HepG2 (cell line): ENCODE measurements at regions not wholly inside any gene's neighbourhood (a gene's known extent, or its start where the extent isn't known, plus 50 kb on each side); places are given as distances from the start of the nearest gene placed in this dataset.

ENCODE experiments used
- BHLHE40 ChIP-seq: IDR thresholded peaks from 2 replicates; pipeline ENCODE4 v1.6.1; 2011; ENCODE audit warnings: low read length, improper control_type of control experiment
- CAMTA2 ChIP-seq: sonication (generic); formaldehyde crosslinking; IDR thresholded peaks from 2 replicates; pipeline ENCODE4 v1.4.0; 2020; ENCODE audit warnings: mild to moderate bottlenecking, missing genetic modification reagents, borderline replicate concordance
- ELF4 ChIP-seq: sonication (generic); formaldehyde crosslinking; IDR thresholded peaks from 2 replicates; pipeline ENCODE4 v1.5.0; 2020; ENCODE audit warnings: missing genetic modification reagents, mild to moderate bottlenecking, moderate library complexity, borderline replicate concordance
- SMAD9 ChIP-seq: sonication (generic); formaldehyde crosslinking; IDR thresholded peaks from 2 replicates; pipeline ENCODE4 v1.5.1; 2020; ENCODE audit warnings: mild to moderate bottlenecking, missing genetic modification reagents
- TARDBP ChIP-seq: sonication (generic); formaldehyde crosslinking; IDR thresholded peaks from 2 replicates; pipeline ENCODE4 v1.8.0; 2022; ENCODE audit warnings: mild to moderate bottlenecking, missing genetic modification reagents
- ZBTB21 ChIP-seq: sonication (generic); formaldehyde crosslinking; IDR thresholded peaks from 2 replicates; pipeline ENCODE4 v1.4.0; 2020; ENCODE audit warnings: missing genetic modification reagents
- ZNF557 ChIP-seq: sonication (generic); formaldehyde crosslinking; IDR thresholded peaks from 2 replicates; pipeline ENCODE4 v1.4.0; 2020; ENCODE audit warnings: missing genetic modification reagents
- TF ChIP-seq, protein P1 (sequence below): sonication (generic); formaldehyde crosslinking; IDR thresholded peaks from 2 replicates; pipeline ENCODE4 v1.5.0; 2020; ENCODE audit warnings: mild to moderate bottlenecking, missing genetic modification reagents, moderate library complexity
- TF ChIP-seq, protein P2 (sequence below): sonication (generic); formaldehyde crosslinking; IDR thresholded peaks from 2 replicates; pipeline ENCODE4 v1.4.0; 2020; ENCODE audit warnings: missing genetic modification reagents

DNA sequence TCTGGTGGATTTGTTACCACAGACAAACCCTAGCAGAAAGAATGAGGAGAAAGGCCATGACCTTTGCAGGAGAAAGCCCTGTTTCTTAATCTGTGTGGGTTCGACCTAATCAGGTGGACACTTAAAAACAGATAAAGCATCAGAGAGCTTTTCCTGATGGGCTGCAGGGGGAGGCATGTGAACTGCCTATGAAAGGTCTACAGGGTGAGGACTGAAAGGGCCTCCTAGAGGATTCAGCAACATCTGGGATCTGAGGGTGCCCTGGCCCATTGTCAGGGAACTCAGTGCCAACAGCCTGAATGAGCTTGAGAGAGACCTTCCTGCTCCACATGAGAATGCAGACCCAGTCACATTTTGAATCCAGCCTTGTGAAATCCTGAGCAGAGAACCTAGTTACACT lies 178.8 kb upstream of the DDHD1 start:
- TF ChIP-seq ZNF557 (CRISPR knock-in tag) = no peak
- no peak for TF ChIP-seq ELF4 (CRISPR knock-in tag)
- TF ChIP-seq CAMTA2 (CRISPR knock-in tag) = no peak
- no peak for TF ChIP-seq SMAD9 (CRISPR knock-in tag)
- no peak for TF ChIP-seq BHLHE40
- TF ChIP-seq, protein P1, sequence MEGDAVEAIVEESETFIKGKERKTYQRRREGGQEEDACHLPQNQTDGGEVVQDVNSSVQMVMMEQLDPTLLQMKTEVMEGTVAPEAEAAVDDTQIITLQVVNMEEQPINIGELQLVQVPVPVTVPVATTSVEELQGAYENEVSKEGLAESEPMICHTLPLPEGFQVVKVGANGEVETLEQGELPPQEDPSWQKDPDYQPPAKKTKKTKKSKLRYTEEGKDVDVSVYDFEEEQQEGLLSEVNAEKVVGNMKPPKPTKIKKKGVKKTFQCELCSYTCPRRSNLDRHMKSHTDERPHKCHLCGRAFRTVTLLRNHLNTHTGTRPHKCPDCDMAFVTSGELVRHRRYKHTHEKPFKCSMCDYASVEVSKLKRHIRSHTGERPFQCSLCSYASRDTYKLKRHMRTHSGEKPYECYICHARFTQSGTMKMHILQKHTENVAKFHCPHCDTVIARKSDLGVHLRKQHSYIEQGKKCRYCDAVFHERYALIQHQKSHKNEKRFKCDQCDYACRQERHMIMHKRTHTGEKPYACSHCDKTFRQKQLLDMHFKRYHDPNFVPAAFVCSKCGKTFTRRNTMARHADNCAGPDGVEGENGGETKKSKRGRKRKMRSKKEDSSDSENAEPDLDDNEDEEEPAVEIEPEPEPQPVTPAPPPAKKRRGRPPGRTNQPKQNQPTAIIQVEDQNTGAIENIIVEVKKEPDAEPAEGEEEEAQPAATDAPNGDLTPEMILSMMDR (CRISPR knock-in tag) = no peak
- TF ChIP-seq TARDBP (CRISPR knock-in tag) = no peak
- TF ChIP-seq ZBTB21 = no peak
- TF ChIP-seq, protein P2, sequence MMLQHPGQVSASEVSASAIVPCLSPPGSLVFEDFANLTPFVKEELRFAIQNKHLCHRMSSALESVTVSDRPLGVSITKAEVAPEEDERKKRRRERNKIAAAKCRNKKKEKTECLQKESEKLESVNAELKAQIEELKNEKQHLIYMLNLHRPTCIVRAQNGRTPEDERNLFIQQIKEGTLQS (CRISPR knock-in tag) = no peak
